ENCODE measurements at regions not wholly inside any gene's neighbourhood (a gene's known extent, or its start where the extent isn't known, plus 50 kb on each side); places are given as distances from the start of the nearest gene placed in this dataset.

- TF ChIP-seq, protein P1, sequence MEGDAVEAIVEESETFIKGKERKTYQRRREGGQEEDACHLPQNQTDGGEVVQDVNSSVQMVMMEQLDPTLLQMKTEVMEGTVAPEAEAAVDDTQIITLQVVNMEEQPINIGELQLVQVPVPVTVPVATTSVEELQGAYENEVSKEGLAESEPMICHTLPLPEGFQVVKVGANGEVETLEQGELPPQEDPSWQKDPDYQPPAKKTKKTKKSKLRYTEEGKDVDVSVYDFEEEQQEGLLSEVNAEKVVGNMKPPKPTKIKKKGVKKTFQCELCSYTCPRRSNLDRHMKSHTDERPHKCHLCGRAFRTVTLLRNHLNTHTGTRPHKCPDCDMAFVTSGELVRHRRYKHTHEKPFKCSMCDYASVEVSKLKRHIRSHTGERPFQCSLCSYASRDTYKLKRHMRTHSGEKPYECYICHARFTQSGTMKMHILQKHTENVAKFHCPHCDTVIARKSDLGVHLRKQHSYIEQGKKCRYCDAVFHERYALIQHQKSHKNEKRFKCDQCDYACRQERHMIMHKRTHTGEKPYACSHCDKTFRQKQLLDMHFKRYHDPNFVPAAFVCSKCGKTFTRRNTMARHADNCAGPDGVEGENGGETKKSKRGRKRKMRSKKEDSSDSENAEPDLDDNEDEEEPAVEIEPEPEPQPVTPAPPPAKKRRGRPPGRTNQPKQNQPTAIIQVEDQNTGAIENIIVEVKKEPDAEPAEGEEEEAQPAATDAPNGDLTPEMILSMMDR (conservative IDR thresholded peaks at IDR 0.05; ENCODE audit: low read depth in 2 of 2): no peak
- TF ChIP-seq REST (IDR thresholded peaks at IDR 0.05; ENCODE audit: unreplicated experiment) (no peak), POLR2AphosphoS5 (IDR thresholded peaks at IDR 0.05; ENCODE audit: low read depth) (no peak), EZH2 (IDR thresholded peaks at IDR 0.05; ENCODE audit: low read depth, unreplicated experiment) (no peak), EZH2phosphoT487 (IDR thresholded peaks at IDR 0.05; ENCODE audit: unreplicated experiment) (no peak), NANOG (IDR thresholded peaks at IDR 0.05; ENCODE audit: borderline replicate concordance) (no peak), STAT1 (IDR thresholded peaks at IDR 0.05; ENCODE audit: unreplicated experiment) (no peak), JUNB (IDR thresholded peaks at IDR 0.05; ENCODE audit: unreplicated experiment) (no peak)
- TF ChIP-seq, protein P2, sequence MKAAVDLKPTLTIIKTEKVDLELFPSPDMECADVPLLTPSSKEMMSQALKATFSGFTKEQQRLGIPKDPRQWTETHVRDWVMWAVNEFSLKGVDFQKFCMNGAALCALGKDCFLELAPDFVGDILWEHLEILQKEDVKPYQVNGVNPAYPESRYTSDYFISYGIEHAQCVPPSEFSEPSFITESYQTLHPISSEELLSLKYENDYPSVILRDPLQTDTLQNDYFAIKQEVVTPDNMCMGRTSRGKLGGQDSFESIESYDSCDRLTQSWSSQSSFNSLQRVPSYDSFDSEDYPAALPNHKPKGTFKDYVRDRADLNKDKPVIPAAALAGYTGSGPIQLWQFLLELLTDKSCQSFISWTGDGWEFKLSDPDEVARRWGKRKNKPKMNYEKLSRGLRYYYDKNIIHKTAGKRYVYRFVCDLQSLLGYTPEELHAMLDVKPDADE (IDR thresholded peaks at IDR 0.05): no peak
These were observed 1565.2 kb upstream of the GOT2 start for GRCh38 chr16:60299241-60299776.
